ENCODE measurements at regions not wholly inside any gene's neighbourhood (a gene's known extent, or its start where the extent isn't known, plus 50 kb on each side); places are given as distances from the start of the nearest gene placed in this dataset.

DNA sequence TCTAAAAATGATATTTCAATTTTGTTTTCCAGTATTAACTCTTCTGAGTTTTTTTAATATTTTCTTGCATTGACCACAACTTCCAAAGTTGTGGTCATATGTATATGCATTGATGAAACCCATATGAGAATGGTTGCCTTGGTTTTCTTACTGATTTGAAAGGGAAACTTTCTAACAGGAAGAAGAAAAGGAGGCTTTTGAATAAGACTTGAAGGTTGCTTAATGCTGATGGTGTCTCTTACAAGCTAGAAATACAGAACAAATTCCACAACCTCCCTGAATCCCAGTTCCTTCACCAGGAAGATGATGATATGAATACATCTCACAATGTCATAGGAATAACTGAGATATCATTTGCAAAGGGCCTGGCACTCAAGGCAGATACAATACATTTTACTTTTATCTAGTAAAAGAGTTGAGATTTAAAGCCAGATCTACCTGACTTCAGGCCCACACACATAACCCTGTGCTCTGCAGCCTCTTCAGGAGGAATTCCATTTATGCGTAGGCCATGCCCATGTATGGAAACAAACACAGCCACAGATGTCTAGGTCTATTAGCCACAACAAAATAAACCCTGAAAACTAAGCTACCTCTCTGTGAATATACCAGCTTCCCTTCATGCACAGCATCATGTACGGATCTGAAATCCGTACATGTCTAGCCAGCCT lies 165.4 kb upstream of the PLEKHG7 start (continued):
- TF ChIP-seq YY1 (IDR thresholded peaks at IDR 0.05; ENCODE audit: low read depth, low read length) (no peak), SIN3A (IDR thresholded peaks at IDR 0.05; ENCODE audit: low read depth, low read length) (no peak), HCFC1 (IDR thresholded peaks at IDR 0.05; ENCODE audit: low read length) (no peak), SRF (IDR thresholded peaks at IDR 0.05; ENCODE audit: low read depth in 2 of 2, low read length in 2 of 2) (peak; percentile 47 to 86; a peak in 3 of 4 replicates), HDAC6 (IDR thresholded peaks at IDR 0.05; ENCODE audit: unreplicated experiment) (no peak), IKZF1 (conservative IDR thresholded peaks at IDR 0.05) (peak; percentile 41; the same call in 1 of the 2 replicates), NFIC (IDR thresholded peaks at IDR 0.05; ENCODE audit: low read depth, low read length) (peak; percentile 59; the same call in 1 of the 2 replicates), NFXL1 (IDR thresholded peaks at IDR 0.05; ENCODE audit: borderline replicate concordance) (no peak), ZNF384 (IDR thresholded peaks at IDR 0.05; ENCODE audit: borderline replicate concordance, low read depth, low read length) (no peak)
- TF ChIP-seq, protein P1, sequence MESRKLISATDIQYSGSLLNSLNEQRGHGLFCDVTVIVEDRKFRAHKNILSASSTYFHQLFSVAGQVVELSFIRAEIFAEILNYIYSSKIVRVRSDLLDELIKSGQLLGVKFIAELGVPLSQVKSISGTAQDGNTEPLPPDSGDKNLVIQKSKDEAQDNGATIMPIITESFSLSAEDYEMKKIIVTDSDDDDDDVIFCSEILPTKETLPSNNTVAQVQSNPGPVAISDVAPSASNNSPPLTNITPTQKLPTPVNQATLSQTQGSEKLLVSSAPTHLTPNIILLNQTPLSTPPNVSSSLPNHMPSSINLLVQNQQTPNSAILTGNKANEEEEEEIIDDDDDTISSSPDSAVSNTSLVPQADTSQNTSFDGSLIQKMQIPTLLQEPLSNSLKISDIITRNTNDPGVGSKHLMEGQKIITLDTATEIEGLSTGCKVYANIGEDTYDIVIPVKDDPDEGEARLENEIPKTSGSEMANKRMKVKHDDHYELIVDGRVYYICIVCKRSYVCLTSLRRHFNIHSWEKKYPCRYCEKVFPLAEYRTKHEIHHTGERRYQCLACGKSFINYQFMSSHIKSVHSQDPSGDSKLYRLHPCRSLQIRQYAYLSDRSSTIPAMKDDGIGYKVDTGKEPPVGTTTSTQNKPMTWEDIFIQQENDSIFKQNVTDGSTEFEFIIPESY (IDR thresholded peaks at IDR 0.05): no peak
- TF ChIP-seq, protein P2, sequence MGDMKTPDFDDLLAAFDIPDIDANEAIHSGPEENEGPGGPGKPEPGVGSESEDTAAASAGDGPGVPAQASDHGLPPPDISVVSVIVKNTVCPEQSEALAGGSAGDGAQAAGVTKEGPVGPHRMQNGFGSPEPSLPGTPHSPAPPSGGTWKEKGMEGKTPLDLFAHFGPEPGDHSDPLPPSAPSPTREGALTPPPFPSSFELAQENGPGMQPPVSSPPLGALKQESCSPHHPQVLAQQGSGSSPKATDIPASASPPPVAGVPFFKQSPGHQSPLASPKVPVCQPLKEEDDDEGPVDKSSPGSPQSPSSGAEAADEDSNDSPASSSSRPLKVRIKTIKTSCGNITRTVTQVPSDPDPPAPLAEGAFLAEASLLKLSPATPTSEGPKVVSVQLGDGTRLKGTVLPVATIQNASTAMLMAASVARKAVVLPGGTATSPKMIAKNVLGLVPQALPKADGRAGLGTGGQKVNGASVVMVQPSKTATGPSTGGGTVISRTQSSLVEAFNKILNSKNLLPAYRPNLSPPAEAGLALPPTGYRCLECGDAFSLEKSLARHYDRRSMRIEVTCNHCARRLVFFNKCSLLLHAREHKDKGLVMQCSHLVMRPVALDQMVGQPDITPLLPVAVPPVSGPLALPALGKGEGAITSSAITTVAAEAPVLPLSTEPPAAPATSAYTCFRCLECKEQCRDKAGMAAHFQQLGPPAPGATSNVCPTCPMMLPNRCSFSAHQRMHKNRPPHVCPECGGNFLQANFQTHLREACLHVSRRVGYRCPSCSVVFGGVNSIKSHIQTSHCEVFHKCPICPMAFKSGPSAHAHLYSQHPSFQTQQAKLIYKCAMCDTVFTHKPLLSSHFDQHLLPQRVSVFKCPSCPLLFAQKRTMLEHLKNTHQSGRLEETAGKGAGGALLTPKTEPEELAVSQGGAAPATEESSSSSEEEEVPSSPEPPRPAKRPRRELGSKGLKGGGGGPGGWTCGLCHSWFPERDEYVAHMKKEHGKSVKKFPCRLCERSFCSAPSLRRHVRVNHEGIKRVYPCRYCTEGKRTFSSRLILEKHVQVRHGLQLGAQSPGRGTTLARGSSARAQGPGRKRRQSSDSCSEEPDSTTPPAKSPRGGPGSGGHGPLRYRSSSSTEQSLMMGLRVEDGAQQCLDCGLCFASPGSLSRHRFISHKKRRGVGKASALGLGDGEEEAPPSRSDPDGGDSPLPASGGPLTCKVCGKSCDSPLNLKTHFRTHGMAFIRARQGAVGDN (IDR thresholded peaks at IDR 0.05): no peak

Data from GM12878 (cell line).